Coronary artery (tissue), 2 donors: ENCODE measurements at regions not wholly inside any gene's neighbourhood (a gene's known extent, or its start where the extent isn't known, plus 50 kb on each side); places are given as distances from the start of the nearest gene placed in this dataset.

ENCODE experiments used
- DNase-seq: peaks from one replicate; pipeline ENCODE4 v3.0.0-alpha.2; 2017; ENCODE audit warnings: low spot score
- H3K27ac ChIP-seq, 2 donors: fragments of 200-600 bp; sonication (generic); one replicate each; pipeline ENCODE4 v1.5.1; 2016 to 2019
- H3K4me3 ChIP-seq: fragments of 200-600 bp; sonication (generic); 2 replicates; pipeline ENCODE4 v1.5.1; 2016; ENCODE audit warnings: mild to moderate bottlenecking, moderate library complexity
- CTCF ChIP-seq: fragments of 200-600 bp; sonication (generic); IDR thresholded peaks from one replicate; pipeline ENCODE4 v1.5.1; 2019; ENCODE audit warnings: antibody characterized with exemption

- no peak for TF ChIP-seq CTCF
Measured at GRCh38 chr3:31373681-31374080, 159.0 kb upstream of the STT3B start.

GRCh38 chr3:31377045-31377642 is 155.6 kb upstream of the STT3B start:
- H3K4me3 ChIP-seq, result no peak overlapping the region
- no peak overlapping the region for H3K27ac ChIP-seq
- no peak for TF ChIP-seq CTCF
- DNase-seq, result no peak

More at GRCh38 chr3:31373681-31374080, 159.0 kb upstream of the STT3B start:
- H3K4me3 ChIP-seq, result no peak overlapping the region
- no peak overlapping the region for H3K27ac ChIP-seq
- no peak for DNase-seq

GRCh38 chr3:31378231-31378630 is 154.5 kb upstream of the STT3B start:
- TF ChIP-seq CTCF, result no peak

GRCh38 chr3:31379598-31379997 is 153.1 kb upstream of the STT3B start:
- TF ChIP-seq CTCF, result no peak
- Histone ChIP-seq H3K27ac (no peak overlapping the region), H3K4me3 (no peak overlapping the region)
- DNase-seq, result no peak

More at GRCh38 chr3:31378231-31378630, 154.5 kb upstream of the STT3B start:
- H3K4me3 ChIP-seq, result no peak overlapping the region
- DNase-seq, result no peak
- H3K27ac ChIP-seq, result no peak overlapping the region

- H3K4me3 ChIP-seq, result no peak overlapping the region
- no peak for TF ChIP-seq CTCF
- no peak for DNase-seq
- no peak overlapping the region for H3K27ac ChIP-seq
Measured at GRCh38 chr3:31382856-31383255, 149.9 kb upstream of the STT3B start.

- TF ChIP-seq CTCF, result no peak
- no peak for DNase-seq
- Histone ChIP-seq H3K4me3 (no peak overlapping the region), H3K27ac (no peak overlapping the region)
Measured at GRCh38 chr3:31384117-31384516, 148.6 kb upstream of the STT3B start.

- H3K27ac ChIP-seq, result no peak overlapping the region
- TF ChIP-seq CTCF, result no peak
- H3K4me3 ChIP-seq, result no peak overlapping the region
- no peak for DNase-seq
Measured at GRCh38 chr3:31389939-31390338, 142.8 kb upstream of the STT3B start.
